GM12878 (cell line): ENCODE measurements at regions not wholly inside any gene's neighbourhood (a gene's known extent, or its start where the extent isn't known, plus 50 kb on each side); places are given as distances from the start of the nearest gene placed in this dataset.

Experiments used
- ATAC-seq: fragments of 200-7000 bp; cut with Tn5 transposase; 3 replicates; pipeline ENCODE4 v1.9.1; 2020; ENCODE audit warnings: mild to moderate bottlenecking, moderate library complexity
- BruUV-seq: library from RNA; stranded (reverse); fragments of 400-500 nt; replicated peaks from 2 replicates; lab custom pipeline; 2021; lab: Mats Ljungman, UMichigan
- CTCF ChIA-PET: fragments of 300-600 bp; sonication (Branson Sonifier 250); formaldehyde crosslinking; extraction: SDS; loops from one replicate; lab custom pipeline; 2021; ENCODE audit warnings: inconsistent platforms; lab: Yijun Ruan, JAX
- POLR2A ChIA-PET: fragments of 350-600 bp; formaldehyde crosslinking; extraction: SDS; loops from one replicate; lab custom pipeline; 2021; ENCODE audit warnings: inconsistent platforms; lab: Charles Lee
- RAD21 ChIA-PET: fragments of 300-600 bp; sonication (Branson Sonifier 250); formaldehyde crosslinking; loops from one replicate; lab custom pipeline; 2023; ENCODE audit warnings: antibody characterized with exemption; ENCODE audit not compliant: unreplicated experiment; lab: Charles Lee
- SMC1A ChIA-PET: fragments of 300-600 bp; sonication (Branson Sonifier 250); formaldehyde crosslinking; loops from one replicate; lab custom pipeline; 2023; ENCODE audit not compliant: unreplicated experiment, uncharacterized antibody; lab: Charles Lee
- DNase-seq: peaks from one replicate; pipeline ENCODE4 v3.0.0-alpha.2; 2011; ENCODE audit warnings: low read depth, low spot score
- FAIRE-seq: peaks from 3 replicates; lab custom pipeline; 2011; peaks lifted over from hg19 to GRCh38; lab: Jason Lieb, UNC
- H2AFZ ChIP-seq: 2 replicates; pipeline ENCODE4 v1.6.0; 2011; ENCODE audit warnings: low read depth, low read length, control low read depth; ENCODE audit not compliant: control insufficient read depth
- H3K27ac ChIP-seq: 2 replicates; pipeline ENCODE4 v1.5.1; 2011; ENCODE audit warnings: control low read depth; ENCODE audit not compliant: control insufficient read depth, insufficient read depth
- H3K27me3 ChIP-seq, 2 experiments: replicated peaks in 1 of 2; 2 replicates each; pipeline versions ENCODE4 v1.6.0 to v1.6.1; 2011; ENCODE audit warnings: low read length in 1 of 2; ENCODE audit not compliant: control insufficient read depth in 2 of 2, insufficient read depth in 2 of 2
- H3K36me3 ChIP-seq, 2 experiments: 2 replicates each; pipeline ENCODE4 v1.5.1; 2011; ENCODE audit warnings: low read length in 1 of 2; ENCODE audit not compliant: control insufficient read depth in 2 of 2, insufficient read depth in 2 of 2
- H3K4me1 ChIP-seq: 2 replicates; pipeline ENCODE4 v1.6.1; 2011; ENCODE audit warnings: mild to moderate bottlenecking, low read length, moderate library complexity, mixed read lengths; ENCODE audit not compliant: control insufficient read depth, insufficient read depth
- H3K4me2 ChIP-seq: 2 replicates; pipeline ENCODE4 v1.6.0; 2011; ENCODE audit warnings: control low read depth; ENCODE audit not compliant: control insufficient read depth, insufficient read depth
- H3K4me3 ChIP-seq: fragments of 200-600 bp; sonication (generic); 2 replicates; pipeline ENCODE4 v1.5.1; 2016
- H3K79me2 ChIP-seq: 2 replicates; pipeline ENCODE4 v1.6.0; 2011; ENCODE audit warnings: low read length; ENCODE audit not compliant: control insufficient read depth, insufficient read depth
- H3K9ac ChIP-seq: 2 replicates; pipeline ENCODE4 v1.8.0; 2011; ENCODE audit warnings: low read length, control low read depth, mixed read lengths; ENCODE audit not compliant: control insufficient read depth, insufficient read depth
- H3K9me3 ChIP-seq: replicated peaks from 3 replicates; pipeline ENCODE4 v1.5.1; 2011; ENCODE audit warnings: mild to moderate bottlenecking, low read length; ENCODE audit not compliant: control insufficient read depth, insufficient read depth
- H4K20me1 ChIP-seq: 2 replicates; pipeline ENCODE4 v1.6.0; 2011; ENCODE audit not compliant: control insufficient read depth, insufficient read depth
- DPF2 ChIP-seq: fragments of 450-650 bp; IDR thresholded peaks from 2 replicates; pipeline ENCODE4 v1.6.1; 2017; ENCODE audit warnings: mild to moderate bottlenecking
- ESRRA ChIP-seq: IDR thresholded peaks from 2 replicates; pipeline ENCODE4 v1.6.1; 2012; ENCODE audit warnings: mild to moderate bottlenecking, low read length, improper control_type of control experiment
- FOS ChIP-seq: IDR thresholded peaks from 3 replicates; pipeline ENCODE4 v1.6.1; 2011; ENCODE audit warnings: borderline replicate concordance; ENCODE audit not compliant: insufficient read length; ENCODE audit errors: extremely low read depth
- HDGF ChIP-seq: fragments of 450-650 bp; IDR thresholded peaks from 2 replicates; pipeline ENCODE4 v1.6.1; 2016; ENCODE audit warnings: antibody characterized with exemption
- KLF5 ChIP-seq: fragments of 450-650 bp; IDR thresholded peaks from 2 replicates; pipeline ENCODE4 v1.6.1; 2014; ENCODE audit warnings: mild to moderate bottlenecking; ENCODE audit not compliant: partially characterized antibody
- MTA2 ChIP-seq: fragments of 450-650 bp; IDR thresholded peaks from 2 replicates; pipeline ENCODE4 v1.6.1; 2016; ENCODE audit warnings: low read depth, mild to moderate bottlenecking, moderate library complexity
- PAX8 ChIP-seq: fragments of 450-650 bp; IDR thresholded peaks from 2 replicates; pipeline ENCODE4 v1.6.1; 2017; ENCODE audit warnings: mild to moderate bottlenecking, moderate library complexity
- PML ChIP-seq: IDR thresholded peaks from 2 replicates; pipeline ENCODE4 v1.6.1; 2012; ENCODE audit warnings: low read length, inconsistent platforms
- POLR2AphosphoS5 ChIP-seq: IDR thresholded peaks from 2 replicates; pipeline ENCODE4 v1.6.1; 2011; ENCODE audit warnings: mild to moderate bottlenecking, low read length, inconsistent platforms
- RB1 ChIP-seq: fragments of 450-650 bp; formaldehyde crosslinking; IDR thresholded peaks from 2 replicates; pipeline ENCODE4 v1.6.1; 2017; ENCODE audit warnings: mild to moderate bottlenecking, borderline replicate concordance
- SIX5 ChIP-seq: IDR thresholded peaks from 2 replicates; pipeline ENCODE4 v1.6.1; 2011; ENCODE audit warnings: mild to moderate bottlenecking, low read depth, low read length, moderate library complexity; ENCODE audit not compliant: severe bottlenecking
- SMARCA5 ChIP-seq: fragments of 450-650 bp; IDR thresholded peaks from 2 replicates; pipeline ENCODE4 v1.6.1; 2017; ENCODE audit warnings: mild to moderate bottlenecking
- STAT1 ChIP-seq: fragments of 450-650 bp; conservative IDR thresholded peaks from 2 replicates; pipeline ENCODE4 v1.6.1; 2014; ENCODE audit warnings: antibody characterized with exemption, mild to moderate bottlenecking
- ZNF24 ChIP-seq: fragments of 450-650 bp; IDR thresholded peaks from 2 replicates; pipeline ENCODE4 v1.6.1; 2017; ENCODE audit warnings: antibody characterized with exemption, mild to moderate bottlenecking
- WGBS: methylation state at CpG from one replicate; pipeline ENCODE4 v1.1.6; 2016; ENCODE audit warnings: low lambda C conversion rate; ENCODE audit not compliant: insufficient replicate concordance, insufficient coverage; ENCODE audit errors: missing lambda C conversion rate; 5-methylcytosine and 5-hydroxymethylcytosine counted together
- in situ Hi-C: fragments of 300-500 bp; cut with MboI; formaldehyde crosslinking; loops from 9 replicates; pipeline ENCODE4 v1.14.3; 2018; ENCODE audit warnings: mixed read lengths
- intact Hi-C: fragments of 100-400 bp; cut with micrococcal nuclease; formaldehyde crosslinking; loops from one replicate; pipeline ENCODE4 v1.14.2; 2022; ENCODE audit not compliant: unreplicated experiment
- TF ChIP-seq, protein P1 (sequence below): IDR thresholded peaks from 2 replicates; pipeline ENCODE4 v1.6.1; 2012; ENCODE audit warnings: low read depth, low read length, improper control_type of control experiment
- TF ChIP-seq, protein P2 (sequence below): fragments of 450-650 bp; IDR thresholded peaks from 2 replicates; pipeline ENCODE4 v1.6.1; 2017; ENCODE audit warnings: mild to moderate bottlenecking, low read depth, inconsistent platforms; ENCODE audit not compliant: poor library complexity, severe bottlenecking
- TF ChIP-seq, protein P3 (sequence below): fragments of 450-650 bp; IDR thresholded peaks from 2 replicates; pipeline ENCODE4 v1.6.1; 2014; ENCODE audit warnings: mild to moderate bottlenecking

DNA sequence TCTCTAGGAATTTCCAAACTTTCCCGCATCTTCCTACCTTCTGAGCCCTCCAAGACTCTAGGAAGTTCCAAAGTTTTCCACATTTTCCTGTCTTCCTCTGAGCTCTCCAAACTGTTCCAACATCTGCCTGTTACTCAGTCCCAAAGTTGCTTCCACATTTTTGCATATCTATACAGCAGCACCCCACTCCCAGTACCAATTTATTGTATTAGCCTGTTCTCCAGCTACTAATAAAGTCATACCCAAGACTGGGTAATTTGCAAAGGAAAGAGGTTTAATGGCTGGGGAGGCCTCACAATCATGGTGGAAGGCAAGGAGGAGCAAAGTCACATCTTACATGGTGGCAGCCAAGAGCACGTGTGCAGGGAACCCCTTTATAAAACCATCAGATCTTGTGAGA lies 82.9 kb upstream of the DSCAM start:
- H3K4me2 ChIP-seq = no peak overlapping the region
- no peaks in the 10 kb centered on the region for H3K4me1 ChIP-seq
- H3K9me3 ChIP-seq = no peaks in the 10 kb centered on the region; the same call in 2 of the 3 replicates
- POLR2A ChIA-PET = no interaction called here
- CTCF ChIA-PET = no interaction called here
- in situ Hi-C loops (no loop called here), intact Hi-C loops (no loop called here)
- SMC1A ChIA-PET = no interaction called here
- no peak overlapping the region for H3K4me3 ChIP-seq
- H3K79me2 ChIP-seq = no peaks in the 10 kb centered on the region
- H3K27ac ChIP-seq = no peak overlapping the region
- ATAC-seq (no peak), DNase-seq (no peak), FAIRE-seq (no peak)
- no peak overlapping the region for H2AFZ ChIP-seq
- BruUV-seq = no TSS peak
- no peak overlapping the region for H3K9ac ChIP-seq
- no peaks in the 10 kb centered on the region for H4K20me1 ChIP-seq
- TF ChIP-seq, protein P1, sequence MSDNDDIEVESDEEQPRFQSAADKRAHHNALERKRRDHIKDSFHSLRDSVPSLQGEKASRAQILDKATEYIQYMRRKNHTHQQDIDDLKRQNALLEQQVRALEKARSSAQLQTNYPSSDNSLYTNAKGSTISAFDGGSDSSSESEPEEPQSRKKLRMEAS = no peak
- TF ChIP-seq SIX5 = no peak
- TF ChIP-seq ZNF24 = no peak
- no peak for TF ChIP-seq MTA2
- TF ChIP-seq FOS = no peak
- no peak for TF ChIP-seq ESRRA
- no peak for TF ChIP-seq PAX8
- no peak for TF ChIP-seq KLF5
- TF ChIP-seq SMARCA5 = no peak
- TF ChIP-seq POLR2AphosphoS5 = no peak
- TF ChIP-seq RB1 = no peak
- TF ChIP-seq, protein P2, sequence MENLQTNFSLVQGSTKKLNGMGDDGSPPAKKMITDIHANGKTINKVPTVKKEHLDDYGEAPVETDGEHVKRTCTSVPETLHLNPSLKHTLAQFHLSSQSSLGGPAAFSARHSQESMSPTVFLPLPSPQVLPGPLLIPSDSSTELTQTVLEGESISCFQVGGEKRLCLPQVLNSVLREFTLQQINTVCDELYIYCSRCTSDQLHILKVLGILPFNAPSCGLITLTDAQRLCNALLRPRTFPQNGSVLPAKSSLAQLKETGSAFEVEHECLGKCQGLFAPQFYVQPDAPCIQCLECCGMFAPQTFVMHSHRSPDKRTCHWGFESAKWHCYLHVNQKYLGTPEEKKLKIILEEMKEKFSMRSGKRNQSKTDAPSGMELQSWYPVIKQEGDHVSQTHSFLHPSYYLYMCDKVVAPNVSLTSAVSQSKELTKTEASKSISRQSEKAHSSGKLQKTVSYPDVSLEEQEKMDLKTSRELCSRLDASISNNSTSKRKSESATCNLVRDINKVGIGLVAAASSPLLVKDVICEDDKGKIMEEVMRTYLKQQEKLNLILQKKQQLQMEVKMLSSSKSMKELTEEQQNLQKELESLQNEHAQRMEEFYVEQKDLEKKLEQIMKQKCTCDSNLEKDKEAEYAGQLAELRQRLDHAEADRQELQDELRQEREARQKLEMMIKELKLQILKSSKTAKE = no peak
- TF ChIP-seq HDGF = no peak
- TF ChIP-seq, protein P3, sequence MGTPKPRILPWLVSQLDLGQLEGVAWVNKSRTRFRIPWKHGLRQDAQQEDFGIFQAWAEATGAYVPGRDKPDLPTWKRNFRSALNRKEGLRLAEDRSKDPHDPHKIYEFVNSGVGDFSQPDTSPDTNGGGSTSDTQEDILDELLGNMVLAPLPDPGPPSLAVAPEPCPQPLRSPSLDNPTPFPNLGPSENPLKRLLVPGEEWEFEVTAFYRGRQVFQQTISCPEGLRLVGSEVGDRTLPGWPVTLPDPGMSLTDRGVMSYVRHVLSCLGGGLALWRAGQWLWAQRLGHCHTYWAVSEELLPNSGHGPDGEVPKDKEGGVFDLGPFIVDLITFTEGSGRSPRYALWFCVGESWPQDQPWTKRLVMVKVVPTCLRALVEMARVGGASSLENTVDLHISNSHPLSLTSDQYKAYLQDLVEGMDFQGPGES = no peak
- TF ChIP-seq DPF2 = no peak
- no peak for TF ChIP-seq STAT1
- TF ChIP-seq PML = no peak
- H3K27me3 ChIP-seq = no peaks in the 10 kb centered on the region
- H3K36me3 ChIP-seq = no peaks in the 10 kb centered on the region
- RAD21 ChIA-PET = no interaction called here
- WGBS = 37% methylated on average over 2 of the region's 2 CpGs
